Right lobe of liver (tissue), 4 donors: ENCODE measurements at regions not wholly inside any gene's neighbourhood (a gene's known extent, or its start where the extent isn't known, plus 50 kb on each side); places are given as distances from the start of the nearest gene placed in this dataset.

Experiments
- CTCF ChIP-seq, 4 donors: fragments of 200-600 bp in 3 of 4; fragments of 450-650 bp in 1 of 4; IDR thresholded peaks; one replicate each; pipeline versions ENCODE4 v1.5.1 to v1.8.0; 2016 to 2022; ENCODE audit warnings: antibody characterized with exemption in 4 of 4, mild to moderate bottlenecking in 2 of 4
- POLR2A ChIP-seq: fragments of 450-650 bp; IDR thresholded peaks from one replicate; pipeline ENCODE4 v1.6.1; 2017; ENCODE audit warnings: antibody characterized with exemption, mild to moderate bottlenecking
- donor health status: DM: no; HTN: no; CAD: no.
- donor health status: DM: no; HTN: no; CAD: no.
- donor health status: DM: no; HTN: yes; CAD: no.

GRCh38 chr7:423312-424260 lies 96.1 kb downstream of the PDGFA start:
- TF ChIP-seq CTCF (IDR thresholded peaks at IDR 0.05) (no peak), POLR2A (no peak)
